GM12878 (cell line): ENCODE measurements at regions not wholly inside any gene's neighbourhood (a gene's known extent, or its start where the extent isn't known, plus 50 kb on each side); places are given as distances from the start of the nearest gene placed in this dataset.

Experiments used
- ATAC-seq: fragments of 200-7000 bp; cut with Tn5 transposase; 3 replicates; pipeline ENCODE4 v1.9.1; 2020; ENCODE audit warnings: mild to moderate bottlenecking, moderate library complexity
- BruUV-seq: library from RNA; stranded (reverse); fragments of 400-500 nt; replicated peaks from 2 replicates; lab custom pipeline; 2021; lab: Mats Ljungman, UMichigan
- CTCF ChIA-PET: fragments of 300-600 bp; sonication (Branson Sonifier 250); formaldehyde crosslinking; extraction: SDS; loops from one replicate; lab custom pipeline; 2021; ENCODE audit warnings: inconsistent platforms; lab: Yijun Ruan, JAX
- POLR2A ChIA-PET: fragments of 350-600 bp; formaldehyde crosslinking; extraction: SDS; loops from one replicate; lab custom pipeline; 2021; ENCODE audit warnings: inconsistent platforms; lab: Charles Lee
- RAD21 ChIA-PET: fragments of 300-600 bp; sonication (Branson Sonifier 250); formaldehyde crosslinking; loops from one replicate; lab custom pipeline; 2023; ENCODE audit warnings: antibody characterized with exemption; ENCODE audit not compliant: unreplicated experiment; lab: Charles Lee
- SMC1A ChIA-PET: fragments of 300-600 bp; sonication (Branson Sonifier 250); formaldehyde crosslinking; loops from one replicate; lab custom pipeline; 2023; ENCODE audit not compliant: unreplicated experiment, uncharacterized antibody; lab: Charles Lee
- DNase-seq: peaks from one replicate; pipeline ENCODE4 v3.0.0-alpha.2; 2011; ENCODE audit warnings: low read depth, low spot score
- FAIRE-seq: peaks from 3 replicates; lab custom pipeline; 2011; peaks lifted over from hg19 to GRCh38; lab: Jason Lieb, UNC
- H2AFZ ChIP-seq: 2 replicates; pipeline ENCODE4 v1.6.0; 2011; ENCODE audit warnings: low read depth, low read length, control low read depth; ENCODE audit not compliant: control insufficient read depth
- H3K27ac ChIP-seq: 2 replicates; pipeline ENCODE4 v1.5.1; 2011; ENCODE audit warnings: control low read depth; ENCODE audit not compliant: control insufficient read depth, insufficient read depth
- H3K27me3 ChIP-seq, 2 experiments: replicated peaks in 1 of 2; 2 replicates each; pipeline versions ENCODE4 v1.6.0 to v1.6.1; 2011; ENCODE audit warnings: low read length in 1 of 2; ENCODE audit not compliant: control insufficient read depth in 2 of 2, insufficient read depth in 2 of 2
- H3K36me3 ChIP-seq, 2 experiments: 2 replicates each; pipeline ENCODE4 v1.5.1; 2011; ENCODE audit warnings: low read length in 1 of 2; ENCODE audit not compliant: control insufficient read depth in 2 of 2, insufficient read depth in 2 of 2
- H3K4me1 ChIP-seq: 2 replicates; pipeline ENCODE4 v1.6.1; 2011; ENCODE audit warnings: mild to moderate bottlenecking, low read length, moderate library complexity, mixed read lengths; ENCODE audit not compliant: control insufficient read depth, insufficient read depth
- H3K4me2 ChIP-seq: 2 replicates; pipeline ENCODE4 v1.6.0; 2011; ENCODE audit warnings: control low read depth; ENCODE audit not compliant: control insufficient read depth, insufficient read depth
- H3K4me3 ChIP-seq: fragments of 200-600 bp; sonication (generic); 2 replicates; pipeline ENCODE4 v1.5.1; 2016
- H3K79me2 ChIP-seq: 2 replicates; pipeline ENCODE4 v1.6.0; 2011; ENCODE audit warnings: low read length; ENCODE audit not compliant: control insufficient read depth, insufficient read depth
- H3K9ac ChIP-seq: 2 replicates; pipeline ENCODE4 v1.8.0; 2011; ENCODE audit warnings: low read length, control low read depth, mixed read lengths; ENCODE audit not compliant: control insufficient read depth, insufficient read depth
- H3K9me3 ChIP-seq: replicated peaks from 3 replicates; pipeline ENCODE4 v1.5.1; 2011; ENCODE audit warnings: mild to moderate bottlenecking, low read length; ENCODE audit not compliant: control insufficient read depth, insufficient read depth
- H4K20me1 ChIP-seq: 2 replicates; pipeline ENCODE4 v1.6.0; 2011; ENCODE audit not compliant: control insufficient read depth, insufficient read depth
- CTCF ChIP-seq, 3 experiments: IDR thresholded peaks in 2 of 3; conservative IDR thresholded peaks in 1 of 3; 2 replicates each; pipeline ENCODE4 v1.5.1; 2011; ENCODE audit warnings: low read depth in 3 of 3, low read length in 3 of 3, mild to moderate bottlenecking in 3 of 3, control low read depth in 2 of 3, moderate library complexity in 2 of 3, inconsistent platforms in 1 of 3, mixed read lengths in 1 of 3; ENCODE audit not compliant: control insufficient read depth in 2 of 3, insufficient read depth in 1 of 3; ENCODE audit errors: extremely low read depth in 1 of 3
- EZH2 ChIP-seq: IDR thresholded peaks from 2 replicates; pipeline ENCODE4 v1.6.1; 2012; ENCODE audit warnings: low read depth, mild to moderate bottlenecking, control low read depth, inconsistent platforms, low read length, borderline replicate concordance; ENCODE audit not compliant: control insufficient read depth
- MLLT1 ChIP-seq: fragments of 450-650 bp; IDR thresholded peaks from 2 replicates; pipeline ENCODE4 v1.6.1; 2016; ENCODE audit warnings: mild to moderate bottlenecking
- SMAD5 ChIP-seq: IDR thresholded peaks from 2 replicates; pipeline ENCODE4 v1.6.1; 2016; ENCODE audit warnings: antibody characterized with exemption, low read depth
- TARDBP ChIP-seq: IDR thresholded peaks from 2 replicates; pipeline ENCODE4 v1.6.1; 2016; ENCODE audit warnings: borderline replicate concordance
- WGBS: methylation state at CpG from one replicate; pipeline ENCODE4 v1.1.6; 2016; ENCODE audit warnings: low lambda C conversion rate; ENCODE audit not compliant: insufficient replicate concordance, insufficient coverage; ENCODE audit errors: missing lambda C conversion rate; 5-methylcytosine and 5-hydroxymethylcytosine counted together
- in situ Hi-C: fragments of 300-500 bp; cut with MboI; formaldehyde crosslinking; loops from 9 replicates; pipeline ENCODE4 v1.14.3; 2018; ENCODE audit warnings: mixed read lengths
- intact Hi-C: fragments of 100-400 bp; cut with micrococcal nuclease; formaldehyde crosslinking; loops from one replicate; pipeline ENCODE4 v1.14.2; 2022; ENCODE audit not compliant: unreplicated experiment

- no peak for TF ChIP-seq MLLT1
- no peak for TF ChIP-seq TARDBP
- no peak for TF ChIP-seq EZH2
Measured at GRCh38 chr10:4710858-4711257, 115.1 kb upstream of the AKR1E2 start (continued).

- WGBS, result 18% methylated on average over 6 of the region's 6 CpGs
- Histone ChIP-seq H3K4me2 (no peak overlapping the region), H2AFZ (no peak overlapping the region), H3K27ac (no peak overlapping the region)
- ChIA-PET CTCF (no interaction called here), SMC1A (no interaction called here)
- in situ Hi-C loops, result no loop called here
- DNase-seq, result no peak
- TF ChIP-seq SMAD5 (no peak), CTCF (IDR thresholded peaks at IDR 0.05 in 2 of 3, conservative IDR thresholded peaks at IDR 0.05 in 1 of 3; ENCODE audit: control insufficient read depth in 2 of 3, extremely low read depth in 1 of 3, insufficient read depth in 1 of 3, low read depth in 3 of 3, low read length in 3 of 3) (peak; percentile 24 to 54 (median 49); a peak in 5 of 6 replicates)
- TF ChIP-seq, all 136 proteins: peak for 1
- H3K79me2 ChIP-seq, result no peaks in the 10 kb centered on the region
- ChIA-PET RAD21 (no interaction called here), POLR2A (no interaction called here)
- H3K4me1 ChIP-seq, result no peaks in the 10 kb centered on the region
- H3K4me3 ChIP-seq, result no peak overlapping the region
- no peak overlapping the region for H3K9ac ChIP-seq
- FAIRE-seq (no peak), ATAC-seq (0 out of 3 replicates have a peak, but pooled peaks have one; percentile 43)
- BruUV-seq, result no TSS peak
- intact Hi-C loops, result no loop called here
- H3K36me3 ChIP-seq, result no peaks in the 10 kb centered on the region
- H4K20me1 ChIP-seq, result no peaks in the 10 kb centered on the region
- H3K27me3 ChIP-seq, result no peaks in the 10 kb centered on the region
- H3K9me3 ChIP-seq, result no peaks in the 10 kb centered on the region
Measured at GRCh38 chr10:4708123-4708759, 117.8 kb upstream of the AKR1E2 start.
